T-helper 9 cell (primary cell): ENCODE measurements at regions not wholly inside any gene's neighbourhood (a gene's known extent, or its start where the extent isn't known, plus 50 kb on each side); places are given as distances from the start of the nearest gene placed in this dataset.
"Not testable (repeated sequence)": the region's sequence is repeated elsewhere in the genome, so short reads cannot be mapped to it uniquely, and the experiment has no call there.

ENCODE experiments used
- DNase-seq: peaks from one replicate; pipeline ENCODE4 v3.0.0-alpha.2; 2020

DNA sequence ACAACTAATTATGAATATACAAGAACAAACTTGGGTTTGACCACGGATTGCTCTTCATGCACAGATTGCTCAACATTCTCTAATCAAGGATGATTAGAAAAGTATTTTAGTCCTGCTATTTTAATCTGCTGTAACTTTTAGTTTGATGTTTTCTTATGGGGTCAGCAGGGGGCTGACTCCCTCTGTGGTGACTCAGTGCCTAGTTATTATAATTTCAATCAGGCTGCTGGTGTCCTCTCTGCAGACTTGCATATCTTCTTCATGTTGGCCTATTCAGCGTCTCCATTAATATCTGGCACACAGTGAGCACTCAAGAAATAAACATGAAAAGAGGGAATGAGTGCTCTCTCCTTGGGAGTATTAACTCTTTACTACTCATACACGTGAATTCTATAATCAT is 223.8 kb upstream of the DDI1 start:
- no peak for DNase-seq

DNA sequence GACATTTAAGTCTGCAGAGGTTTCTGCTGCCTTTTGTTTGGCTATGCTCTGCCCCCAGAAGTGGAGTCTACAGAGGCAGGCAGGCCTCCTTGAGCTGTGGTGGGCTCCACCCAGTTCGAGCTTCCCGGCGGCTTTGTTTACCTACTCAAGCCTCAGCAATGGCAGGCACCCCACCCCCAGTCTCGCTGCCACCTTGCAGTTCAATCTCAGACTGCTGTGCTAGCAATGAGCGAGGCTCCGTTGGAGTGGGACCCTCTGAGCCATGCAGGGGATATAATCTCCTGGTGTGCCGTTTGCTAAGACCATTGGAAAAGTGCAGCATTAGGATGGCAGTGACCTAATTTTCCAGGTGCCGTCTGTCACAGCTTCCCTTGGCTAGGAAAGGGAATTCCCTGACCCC is 216.1 kb upstream of the DDI1 start:
- not testable (repeated sequence) for DNase-seq

DNA sequence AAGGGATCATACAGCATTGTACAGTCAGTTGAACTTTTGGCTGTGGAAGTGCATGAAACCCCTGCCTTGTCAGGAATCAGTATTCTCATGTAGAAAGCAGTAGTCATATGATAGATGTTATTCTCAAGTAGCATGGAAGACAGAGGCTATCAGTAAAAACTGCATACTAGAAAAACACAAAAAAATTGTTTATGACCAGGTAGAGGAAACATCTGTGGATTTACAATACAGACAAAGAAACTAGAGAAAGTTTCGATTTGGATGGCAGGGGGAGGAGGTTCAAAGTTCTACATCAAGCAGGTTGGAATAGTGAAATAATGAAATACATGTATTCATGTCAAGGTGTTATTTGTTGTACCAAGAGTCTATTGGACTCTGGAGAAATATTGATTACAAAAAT is 212.3 kb upstream of the DDI1 start:
- DNase-seq: no peak

- DNase-seq: no peak
Observed at GRCh38 chr11:103825469-103825868, 211.0 kb upstream of the DDI1 start.

DNA sequence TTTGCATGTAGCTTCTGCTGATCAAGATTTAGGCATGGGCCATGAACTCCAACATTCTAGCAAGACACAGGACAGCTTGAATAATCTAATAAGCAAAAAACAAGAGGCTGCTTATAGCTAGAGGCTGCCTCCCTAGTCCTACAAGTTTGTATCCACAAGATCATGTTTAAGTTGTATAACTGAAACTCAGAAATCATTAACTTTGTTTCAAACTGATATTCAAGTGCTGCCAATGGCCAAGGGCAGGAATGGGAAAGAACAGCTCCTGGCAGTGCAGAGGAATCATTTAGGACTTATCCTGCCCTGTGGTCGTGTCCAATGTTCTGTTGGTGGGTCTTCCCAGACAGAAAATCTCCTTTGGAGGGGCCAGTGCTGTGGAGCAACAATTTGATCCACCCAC is 209.6 kb upstream of the DDI1 start:
- no peak for DNase-seq

DNA sequence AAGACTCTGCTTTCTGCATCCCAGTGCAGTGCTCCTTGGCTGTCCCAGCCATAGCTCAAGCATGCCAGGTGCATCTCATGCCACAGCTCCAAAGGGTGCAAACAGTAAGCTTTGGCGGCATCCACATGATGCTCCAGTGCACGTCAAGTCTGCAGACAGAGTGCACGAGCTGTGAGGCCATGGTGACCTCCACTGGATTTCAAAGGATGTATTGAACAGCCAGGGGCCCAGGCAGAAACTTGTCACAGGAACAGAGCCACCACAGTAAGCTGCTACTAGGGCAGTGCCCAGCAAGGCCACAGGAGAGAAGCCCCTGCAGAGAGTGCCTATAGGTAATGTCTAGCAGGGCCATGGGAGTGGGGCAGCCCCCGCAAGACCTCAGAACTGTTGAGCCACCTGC is 206.8 kb upstream of the DDI1 start:
- no peak for DNase-seq

DNA sequence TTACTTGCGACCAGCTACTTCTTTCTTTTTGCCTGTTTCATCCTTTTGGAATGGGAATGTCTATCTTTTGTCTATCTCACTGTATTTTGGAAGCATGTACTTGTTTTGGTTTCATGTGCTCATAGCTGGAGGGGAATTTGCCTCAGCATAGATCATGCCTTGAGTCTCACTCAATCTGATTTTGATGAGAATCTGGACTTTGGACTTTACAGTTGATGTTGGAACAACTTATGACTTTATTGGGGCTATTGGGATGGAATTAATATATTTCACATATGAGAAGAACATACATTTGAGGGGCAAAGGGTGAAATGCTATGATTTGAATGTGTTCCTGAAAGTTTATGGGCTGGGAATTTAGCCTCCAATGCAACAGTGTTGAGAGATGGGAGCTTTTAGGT is 206.2 kb upstream of the DDI1 start:
- no peak for DNase-seq

- no peak for DNase-seq
Observed at GRCh38 chr11:103832762-103833161, 203.7 kb upstream of the DDI1 start.

GRCh38 chr11:103842191-103842590 is 194.2 kb upstream of the DDI1 start:
- DNase-seq: no peak

GRCh38 chr11:103842795-103843194 is 193.6 kb upstream of the DDI1 start:
- no peak for DNase-seq

- no peak for DNase-seq
Observed at GRCh38 chr11:103844327-103845215, 191.9 kb upstream of the DDI1 start.

- no peak for DNase-seq
Observed at GRCh38 chr11:103845331-103845730, 191.1 kb upstream of the DDI1 start.

DNA sequence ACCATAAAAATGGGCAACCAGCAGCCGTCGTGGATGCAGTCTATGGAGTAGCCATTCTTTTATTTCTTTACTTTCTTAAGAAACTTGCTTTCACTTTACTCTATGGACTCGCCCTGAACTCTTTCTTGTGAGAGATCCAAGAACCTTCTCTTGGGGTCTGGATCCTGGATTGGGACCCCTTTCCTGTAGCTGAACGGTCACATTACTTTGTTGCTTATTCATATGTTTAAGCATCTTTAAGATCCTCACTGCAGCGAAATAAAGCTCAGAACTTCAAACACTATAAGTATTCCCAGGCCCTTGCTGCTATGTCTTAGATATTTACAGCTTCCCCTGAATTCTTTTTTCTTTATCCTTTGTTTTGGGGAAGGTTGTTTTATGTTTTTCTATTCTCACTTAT is 187.8 kb upstream of the DDI1 start:
- DNase-seq: no peak

DNA sequence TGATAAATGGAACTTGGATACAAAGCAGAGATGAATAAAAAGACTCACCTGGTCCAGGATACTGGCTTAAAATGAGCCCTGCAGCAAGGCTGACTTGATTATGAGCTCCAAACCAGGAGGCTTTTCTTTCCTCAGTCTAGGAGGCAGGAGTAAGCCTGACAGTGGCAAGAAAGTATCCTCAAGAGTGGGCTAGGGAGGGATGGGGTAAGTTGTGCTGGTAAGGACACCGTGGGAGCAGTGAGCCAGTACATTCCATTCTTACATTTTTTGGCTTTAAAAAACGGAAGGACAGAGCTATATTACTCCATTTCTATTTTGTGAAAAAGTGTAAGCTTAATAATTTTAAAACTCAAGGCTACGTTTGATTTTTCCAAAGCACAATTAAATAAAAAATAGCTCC is 187.1 kb upstream of the DDI1 start:
- no peak for DNase-seq

DNA sequence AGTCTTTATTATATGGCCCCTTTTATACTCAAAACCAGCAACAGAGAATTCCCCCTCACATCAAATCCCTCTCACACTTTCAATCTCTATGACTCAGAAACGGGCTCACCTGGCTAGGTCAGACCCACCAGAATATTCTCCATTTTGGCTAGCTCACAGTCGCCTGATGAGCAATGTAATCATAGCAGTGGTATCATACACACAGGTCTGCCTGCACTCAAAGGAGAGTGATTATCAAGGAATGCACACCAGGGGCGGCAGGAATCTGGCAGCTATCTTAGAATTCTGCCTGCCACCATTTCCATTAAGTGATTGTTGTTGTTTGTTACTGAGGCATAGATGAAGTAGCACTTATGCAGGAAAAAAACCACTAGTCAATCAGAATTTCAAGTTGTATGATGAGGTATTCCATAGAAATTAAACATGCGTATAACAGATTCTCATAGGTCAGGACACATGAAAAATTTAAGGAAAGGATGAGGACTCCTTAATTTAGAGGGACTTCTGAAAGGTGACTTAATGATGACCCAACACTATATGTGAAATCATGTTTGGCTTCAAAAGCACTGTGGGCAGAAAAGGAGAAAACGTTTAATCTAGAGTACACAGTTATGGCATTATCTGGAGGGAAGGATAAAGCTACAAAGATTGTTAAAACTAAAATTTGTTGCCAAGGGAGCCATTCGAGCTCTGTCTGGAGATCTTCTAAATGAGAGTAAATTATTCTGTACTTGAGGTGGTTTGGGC is 185.8 kb upstream of the DDI1 start:
- DNase-seq: no peak

DNA sequence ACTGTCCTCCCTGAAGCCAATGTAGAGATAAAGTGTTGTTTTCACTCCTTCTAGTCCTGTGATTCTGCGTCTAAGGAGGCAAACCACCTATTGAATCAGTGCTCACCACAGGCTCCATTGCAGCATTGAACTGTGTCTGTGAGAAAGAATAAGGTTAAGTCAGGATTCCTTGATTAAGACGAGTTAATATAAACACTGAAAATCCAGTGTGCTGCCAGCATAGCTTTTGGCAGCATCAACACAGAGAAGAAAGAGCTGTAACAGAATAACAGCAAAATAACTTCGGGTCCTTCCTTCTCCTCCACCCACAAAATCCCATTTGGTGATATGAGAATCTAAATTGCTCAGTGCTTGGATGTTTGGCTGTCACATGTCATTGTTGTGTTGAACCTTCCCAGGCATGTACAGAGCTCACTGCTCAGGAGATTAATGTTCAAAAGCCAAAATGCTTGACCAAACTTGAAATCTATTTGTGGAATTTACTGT is 185.2 kb upstream of the DDI1 start:
- no peak for DNase-seq
